ENCODE measurements at regions not wholly inside any gene's neighbourhood (a gene's known extent, or its start where the extent isn't known, plus 50 kb on each side); places are given as distances from the start of the nearest gene placed in this dataset.

- Histone ChIP-seq H3K4me1 (ENCODE audit: insufficient read depth) (no peaks in the 10 kb centered on the region), H3K27ac (no peak overlapping the region), H3F3A (ENCODE audit: insufficient read depth) (no peaks in the 10 kb centered on the region), H2AFZ (no peak overlapping the region), H3K4me2 (ENCODE audit: unreplicated experiment) (no peak overlapping the region), H3K27me3 (replicated peaks; ENCODE audit: insufficient read depth) (no peaks in the 10 kb centered on the region), H3K36me3 (ENCODE audit: low read depth) (no peaks in the 10 kb centered on the region), H3K9me2 (ENCODE audit: insufficient read depth) (no peaks in the 10 kb centered on the region), H4K20me1 (ENCODE audit: insufficient read depth) (no peaks in the 10 kb centered on the region), H3K79me2 (ENCODE audit: insufficient read depth) (no peaks in the 10 kb centered on the region), H3K9ac (no peak overlapping the region), H3K4me3 (no peak overlapping the region), H3K9me3 (ENCODE audit: low read depth) (no peaks in the 10 kb centered on the region)
- in situ Hi-C loops (cut with MboI): no loop called here
- DNase-seq: no peak
- 60 to 62% methylated on average over 5 of the region's 5 CpGs for WGBS, 2 experiments (ENCODE audit: low coverage in 1 of 2, low lambda C conversion rate in 2 of 2, missing lambda C conversion rate in 2 of 2)
- TF ChIP-seq EZH2phosphoT487 (IDR thresholded peaks at IDR 0.05; ENCODE audit: insufficient read depth, low read depth): no peak
- no peak for TF ChIP-seq EZH2 (IDR thresholded peaks at IDR 0.05; ENCODE audit: insufficient read depth, poor library complexity, severe bottlenecking)
Measured at GRCh38 chr15:98040146-98040545, 79.6 kb downstream of the ARRDC4 start.

- H3K9ac ChIP-seq: no peak overlapping the region
- no peak overlapping the region for H3K4me3 ChIP-seq
- no peak overlapping the region for H2AFZ ChIP-seq
- no peaks in the 10 kb centered on the region for H3K79me2 ChIP-seq (ENCODE audit: insufficient read depth)
- no peaks in the 10 kb centered on the region for H4K20me1 ChIP-seq (ENCODE audit: insufficient read depth)
- in situ Hi-C loops (cut with MboI): no loop called here
- H3K4me1 ChIP-seq (ENCODE audit: insufficient read depth): no peaks in the 10 kb centered on the region
- no peaks in the 10 kb centered on the region for H3K36me3 ChIP-seq (ENCODE audit: low read depth)
- no peaks in the 10 kb centered on the region for H3K9me3 ChIP-seq (ENCODE audit: low read depth)
- H3K27ac ChIP-seq: no peak overlapping the region
- H3F3A ChIP-seq (ENCODE audit: insufficient read depth): no peaks in the 10 kb centered on the region
- DNase-seq: no peak
- no peak for TF ChIP-seq EZH2 (IDR thresholded peaks at IDR 0.05; ENCODE audit: insufficient read depth, poor library complexity, severe bottlenecking)
- no peak for TF ChIP-seq EZH2phosphoT487 (IDR thresholded peaks at IDR 0.05; ENCODE audit: insufficient read depth, low read depth)
- WGBS, 2 experiments (ENCODE audit: low coverage in 1 of 2, low lambda C conversion rate in 2 of 2, missing lambda C conversion rate in 2 of 2): 58 to 67% methylated on average over 22 to 23 of the region's 23 CpGs
- no peaks in the 10 kb centered on the region for H3K9me2 ChIP-seq (ENCODE audit: insufficient read depth)
- no peak overlapping the region for H3K4me2 ChIP-seq (ENCODE audit: unreplicated experiment)
- H3K27me3 ChIP-seq (replicated peaks; ENCODE audit: insufficient read depth): no peaks in the 10 kb centered on the region
Measured at GRCh38 chr15:98043160-98044014, 82.9 kb downstream of the ARRDC4 start.

- in situ Hi-C loops (cut with MboI): no loop called here
- H3K27me3 ChIP-seq (replicated peaks; ENCODE audit: insufficient read depth): no peaks in the 10 kb centered on the region
- 15 to 24% methylated on average over 3 of the region's 3 CpGs for WGBS, 2 experiments (ENCODE audit: low coverage in 1 of 2, low lambda C conversion rate in 2 of 2, missing lambda C conversion rate in 2 of 2)
- DNase-seq: no peak
- no peak overlapping the region for H3K4me2 ChIP-seq (ENCODE audit: unreplicated experiment)
- no peak overlapping the region for H2AFZ ChIP-seq
- no peaks in the 10 kb centered on the region for H3K36me3 ChIP-seq (ENCODE audit: low read depth)
- no peaks in the 10 kb centered on the region for H3K9me3 ChIP-seq (ENCODE audit: low read depth)
- no peaks in the 10 kb centered on the region for H3K4me1 ChIP-seq (ENCODE audit: insufficient read depth)
- no peak overlapping the region for H3K9ac ChIP-seq
- no peak overlapping the region for H3K27ac ChIP-seq
- no peaks in the 10 kb centered on the region for H3K79me2 ChIP-seq (ENCODE audit: insufficient read depth)
- H3K4me3 ChIP-seq: no peak overlapping the region
- no peaks in the 10 kb centered on the region for H3K9me2 ChIP-seq (ENCODE audit: insufficient read depth)
- no peaks in the 10 kb centered on the region for H3F3A ChIP-seq (ENCODE audit: insufficient read depth)
- no peaks in the 10 kb centered on the region for H4K20me1 ChIP-seq (ENCODE audit: insufficient read depth)
- TF ChIP-seq EZH2phosphoT487 (IDR thresholded peaks at IDR 0.05; ENCODE audit: insufficient read depth, low read depth) (no peak), EZH2 (IDR thresholded peaks at IDR 0.05; ENCODE audit: insufficient read depth, poor library complexity, severe bottlenecking) (no peak)
Measured at GRCh38 chr15:98051734-98052133, 91.2 kb downstream of the ARRDC4 start.

- no peaks in the 10 kb centered on the region for H3K36me3 ChIP-seq (ENCODE audit: low read depth)
- H2AFZ ChIP-seq: no peak overlapping the region
- H3K27me3 ChIP-seq (replicated peaks; ENCODE audit: insufficient read depth): no peaks in the 10 kb centered on the region
- DNase-seq: no peak
- in situ Hi-C loops (cut with MboI): no loop called here
- no peak overlapping the region for H3K4me3 ChIP-seq
- H3K9me2 ChIP-seq (ENCODE audit: insufficient read depth): no peaks in the 10 kb centered on the region
- no peaks in the 10 kb centered on the region for H3K4me1 ChIP-seq (ENCODE audit: insufficient read depth)
- WGBS, 2 experiments (ENCODE audit: low coverage in 1 of 2, low lambda C conversion rate in 2 of 2, missing lambda C conversion rate in 2 of 2): 14 to 25% methylated on average over 1 of the region's 1 CpG
- TF ChIP-seq EZH2phosphoT487 (IDR thresholded peaks at IDR 0.05; ENCODE audit: insufficient read depth, low read depth) (no peak), EZH2 (IDR thresholded peaks at IDR 0.05; ENCODE audit: insufficient read depth, poor library complexity, severe bottlenecking) (no peak)
- H3K9ac ChIP-seq: no peak overlapping the region
- no peak overlapping the region for H3K4me2 ChIP-seq (ENCODE audit: unreplicated experiment)
- H3K79me2 ChIP-seq (ENCODE audit: insufficient read depth): no peaks in the 10 kb centered on the region
- H4K20me1 ChIP-seq (ENCODE audit: insufficient read depth): no peaks in the 10 kb centered on the region
- H3K27ac ChIP-seq: no peak overlapping the region
- H3K9me3 ChIP-seq (ENCODE audit: low read depth): peaks cover 4% of the 10 kb centered on the region
- no peaks in the 10 kb centered on the region for H3F3A ChIP-seq (ENCODE audit: insufficient read depth)
Measured at GRCh38 chr15:98057453-98057852, 97.0 kb downstream of the ARRDC4 start.
